WTC11 (cell line): ENCODE measurements at regions not wholly inside any gene's neighbourhood (a gene's known extent, or its start where the extent isn't known, plus 50 kb on each side); places are given as distances from the start of the nearest gene placed in this dataset.

Source experiments
- ATF2 ChIP-seq: sonication (generic); formaldehyde crosslinking; IDR thresholded peaks from 2 replicates; pipeline ENCODE4 v1.8.1; 2022; ENCODE audit warnings: low read depth, missing genetic modification reagents, borderline replicate concordance
- ATF6 ChIP-seq: sonication (generic); formaldehyde crosslinking; IDR thresholded peaks from 2 replicates; pipeline ENCODE4 v1.8.1; 2023; ENCODE audit warnings: mild to moderate bottlenecking, missing genetic modification reagents
- CTCF ChIP-seq: fragments of 200-600 bp; IDR thresholded peaks from 2 replicates; pipeline ENCODE4 v1.8.0; 2022; ENCODE audit warnings: antibody characterized with exemption
- ESRRA ChIP-seq: sonication (generic); formaldehyde crosslinking; IDR thresholded peaks from 2 replicates; pipeline ENCODE4 v1.8.1; 2022; ENCODE audit warnings: mild to moderate bottlenecking, missing genetic modification reagents, borderline replicate concordance
- MAX ChIP-seq: sonication (generic); formaldehyde crosslinking; IDR thresholded peaks from 2 replicates; pipeline ENCODE4 v1.8.0; 2022; ENCODE audit warnings: mild to moderate bottlenecking, missing genetic modification reagents
- MLX ChIP-seq: sonication (generic); formaldehyde crosslinking; IDR thresholded peaks from 2 replicates; pipeline ENCODE4 v1.8.1; 2023; ENCODE audit warnings: mild to moderate bottlenecking, missing genetic modification reagents, moderate library complexity
- NFATC4 ChIP-seq: fragments of 250-450 bp; sonication (Bioruptor Pico); IDR thresholded peaks from 2 replicates; pipeline ENCODE4 v1.9.0; 2021; ENCODE audit warnings: mild to moderate bottlenecking
- NR1H2 ChIP-seq: sonication (generic); formaldehyde crosslinking; IDR thresholded peaks from 2 replicates; pipeline ENCODE4 v1.9.0; 2021; ENCODE audit warnings: mild to moderate bottlenecking, moderate library complexity, missing genetic modification reagents
- PRRX2 ChIP-seq: fragments of 250-450 bp; sonication (Bioruptor Pico); IDR thresholded peaks from 2 replicates; pipeline ENCODE4 v1.8.0; 2021; ENCODE audit warnings: mild to moderate bottlenecking
- SP1 ChIP-seq: sonication (generic); formaldehyde crosslinking; conservative IDR thresholded peaks from 2 replicates; pipeline ENCODE4 v1.8.1; 2022; ENCODE audit warnings: missing genetic modification reagents
- ZNF232 ChIP-seq: sonication (generic); formaldehyde crosslinking; IDR thresholded peaks from 2 replicates; pipeline ENCODE4 v1.8.0; 2022; ENCODE audit warnings: mild to moderate bottlenecking, missing genetic modification reagents

GRCh38 chrX:45755703-45756102, 555.0 kb upstream of the DIPK2B start:
- TF ChIP-seq ATF6 (CRISPR knock-in tag) (no peak), NR1H2 (CRISPR knock-in tag) (no peak), CTCF (no peak), MAX (no peak), MLX (CRISPR knock-in tag) (no peak), ZNF232 (CRISPR knock-in tag) (no peak), SP1 (CRISPR knock-in tag) (no peak), ATF2 (CRISPR knock-in tag) (no peak), PRRX2 (CRISPR knock-in tag) (no peak), ESRRA (no peak), NFATC4 (CRISPR knock-in tag) (no peak)
